ENCODE measurements at regions not wholly inside any gene's neighbourhood (a gene's known extent, or its start where the extent isn't known, plus 50 kb on each side); places are given as distances from the start of the nearest gene placed in this dataset.

- Histone ChIP-seq H3K36me3 (ENCODE audit: low read depth) (no peaks in the 10 kb centered on the region), H3K4me2 (ENCODE audit: unreplicated experiment) (no peak overlapping the region), H3K79me2 (ENCODE audit: insufficient read depth) (no peaks in the 10 kb centered on the region), H3K27ac (no peak overlapping the region), H3K27me3 (replicated peaks; ENCODE audit: insufficient read depth) (peaks cover 34% of the 10 kb centered on the region), H3K9me3 (ENCODE audit: low read depth) (no peaks in the 10 kb centered on the region), H3F3A (ENCODE audit: insufficient read depth) (no peaks in the 10 kb centered on the region), H2AFZ (no peak overlapping the region), H3K4me1 (ENCODE audit: insufficient read depth) (no peaks in the 10 kb centered on the region), H4K20me1 (ENCODE audit: insufficient read depth) (no peaks in the 10 kb centered on the region), H3K9me2 (ENCODE audit: insufficient read depth) (no peaks in the 10 kb centered on the region), H3K4me3 (no peak overlapping the region), H3K9ac (no peak overlapping the region)
- TF ChIP-seq EZH2 (IDR thresholded peaks at IDR 0.05; ENCODE audit: insufficient read depth, poor library complexity, severe bottlenecking) (no peak), EZH2phosphoT487 (IDR thresholded peaks at IDR 0.05; ENCODE audit: insufficient read depth, low read depth) (no peak)
- in situ Hi-C loops (cut with MboI) = no loop called here
- DNase-seq = no peak
- WGBS, 2 experiments (ENCODE audit: low coverage in 1 of 2, low lambda C conversion rate in 2 of 2, missing lambda C conversion rate in 2 of 2) = 25 to 27% methylated on average over 10 of the region's 10 CpGs
These were observed 269.3 kb downstream of the BUD13 start for GRCh38 chr11:116503216-116504160.

DNA sequence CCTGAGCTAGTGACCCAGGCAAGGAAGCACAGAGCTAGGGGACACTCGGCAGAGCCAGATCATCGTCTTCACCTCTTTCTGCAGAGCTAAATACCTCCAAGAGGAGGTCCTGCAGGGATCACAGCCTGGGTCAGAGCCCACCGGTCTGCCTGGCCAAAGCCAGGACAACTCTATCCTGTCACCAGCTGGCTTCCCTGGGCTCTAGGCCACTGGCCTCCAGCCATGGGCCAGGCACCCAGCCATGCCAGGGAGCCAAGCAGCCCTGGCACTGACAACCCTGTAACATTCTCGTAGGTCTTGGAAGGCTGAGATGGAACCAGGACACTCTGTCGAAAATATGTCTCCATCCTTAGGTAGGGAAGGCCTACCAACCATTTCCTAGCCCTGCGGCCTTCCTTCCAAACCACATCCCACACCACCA, 270.1 kb downstream of the BUD13 start:
- Histone ChIP-seq H3K9me3 (ENCODE audit: low read depth) (no peaks in the 10 kb centered on the region), H3F3A (ENCODE audit: insufficient read depth) (no peaks in the 10 kb centered on the region), H3K4me2 (ENCODE audit: unreplicated experiment) (no peak overlapping the region), H3K9me2 (ENCODE audit: insufficient read depth) (no peaks in the 10 kb centered on the region), H3K79me2 (ENCODE audit: insufficient read depth) (no peaks in the 10 kb centered on the region), H4K20me1 (ENCODE audit: insufficient read depth) (no peaks in the 10 kb centered on the region), H3K27me3 (replicated peaks; ENCODE audit: insufficient read depth) (peaks cover 32% of the 10 kb centered on the region), H3K4me1 (ENCODE audit: insufficient read depth) (no peaks in the 10 kb centered on the region), H3K36me3 (ENCODE audit: low read depth) (no peaks in the 10 kb centered on the region), H3K9ac (no peak overlapping the region), H2AFZ (no peak overlapping the region), H3K27ac (no peak overlapping the region), H3K4me3 (no peak overlapping the region)
- no peak for DNase-seq
- WGBS, 2 experiments (ENCODE audit: low coverage in 1 of 2, low lambda C conversion rate in 2 of 2, missing lambda C conversion rate in 2 of 2) = 23 to 34% methylated on average over 6 of the region's 6 CpGs
- TF ChIP-seq EZH2 (IDR thresholded peaks at IDR 0.05; ENCODE audit: insufficient read depth, poor library complexity, severe bottlenecking) (no peak), EZH2phosphoT487 (IDR thresholded peaks at IDR 0.05; ENCODE audit: insufficient read depth, low read depth) (no peak)
- in situ Hi-C loops (cut with MboI) = no loop called here

DNA sequence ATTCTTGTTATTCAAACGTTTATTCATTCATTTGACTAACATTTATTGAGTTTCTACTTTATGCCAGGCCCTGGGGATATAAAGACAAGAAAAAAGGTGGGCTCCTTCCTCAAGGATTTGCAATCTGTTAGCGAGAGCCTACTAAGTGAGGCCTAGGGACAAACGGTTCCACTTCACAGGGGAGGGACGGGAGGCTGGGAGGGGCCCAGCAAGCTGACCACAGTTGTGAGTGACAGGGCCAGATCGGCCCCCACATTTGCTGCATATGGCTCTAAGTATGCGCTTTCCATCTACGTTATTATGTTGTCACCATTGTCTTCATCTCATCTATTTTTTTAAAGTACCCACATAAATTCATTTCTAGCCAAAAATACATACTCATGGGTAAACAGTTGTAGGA, 271.1 kb downstream of the BUD13 start:
- Histone ChIP-seq H3K9me2 (ENCODE audit: insufficient read depth) (no peaks in the 10 kb centered on the region), H4K20me1 (ENCODE audit: insufficient read depth) (no peaks in the 10 kb centered on the region), H3K4me1 (ENCODE audit: insufficient read depth) (no peaks in the 10 kb centered on the region), H3K9me3 (ENCODE audit: low read depth) (no peaks in the 10 kb centered on the region), H3K4me3 (no peak overlapping the region), H3K36me3 (ENCODE audit: low read depth) (no peaks in the 10 kb centered on the region), H3K9ac (no peak overlapping the region), H3K79me2 (ENCODE audit: insufficient read depth) (no peaks in the 10 kb centered on the region), H3K4me2 (ENCODE audit: unreplicated experiment) (no peak overlapping the region), H2AFZ (no peak overlapping the region), H3K27me3 (replicated peaks; ENCODE audit: insufficient read depth) (peaks cover 30% of the 10 kb centered on the region), H3F3A (ENCODE audit: insufficient read depth) (no peaks in the 10 kb centered on the region), H3K27ac (no peak overlapping the region)
- in situ Hi-C loops (cut with MboI) = no loop called here
- DNase-seq = no peak
- TF ChIP-seq EZH2 (IDR thresholded peaks at IDR 0.05; ENCODE audit: insufficient read depth, poor library complexity, severe bottlenecking) = no peak
- TF ChIP-seq EZH2phosphoT487 (IDR thresholded peaks at IDR 0.05; ENCODE audit: insufficient read depth, low read depth) = no peak
- WGBS, 2 experiments (ENCODE audit: low coverage in 1 of 2, low lambda C conversion rate in 2 of 2, missing lambda C conversion rate in 2 of 2) = 50 to 51% methylated on average over 7 of the region's 7 CpGs

DNA sequence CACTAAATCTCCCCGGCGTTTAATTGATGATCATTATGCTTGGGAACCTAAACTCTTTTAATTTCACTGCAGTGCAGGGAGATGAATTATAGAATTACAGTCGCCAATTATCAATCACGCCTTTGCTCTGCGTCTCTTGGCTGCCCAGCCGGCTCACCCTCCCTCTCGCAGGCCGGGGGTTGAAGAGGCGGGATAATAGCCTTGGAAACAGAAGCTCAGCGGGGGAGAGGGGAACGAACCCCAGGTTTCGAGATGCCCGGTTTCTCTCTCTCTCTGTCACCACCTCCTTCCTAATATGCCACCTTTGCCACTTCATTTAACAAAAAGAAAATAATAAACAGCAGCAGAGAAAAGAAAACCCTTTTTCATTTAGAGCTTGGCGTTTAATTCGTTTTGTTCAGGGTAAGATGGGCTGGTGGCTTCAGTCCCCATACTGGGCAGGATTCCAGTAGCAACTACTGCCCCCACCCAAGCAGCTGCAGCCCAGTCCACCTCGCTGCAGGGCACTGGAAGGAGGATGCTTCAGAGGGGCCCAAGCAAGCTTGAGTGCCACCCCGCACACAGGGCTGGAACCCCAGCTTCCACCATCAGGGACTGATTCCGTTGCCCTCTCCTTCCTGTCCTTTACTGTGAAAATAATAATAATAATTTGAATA, 271.7 kb downstream of the BUD13 start:
- no peak overlapping the region for H2AFZ ChIP-seq
- no peaks in the 10 kb centered on the region for H3K36me3 ChIP-seq (ENCODE audit: low read depth)
- no peak overlapping the region for H3K4me2 ChIP-seq (ENCODE audit: unreplicated experiment)
- no peaks in the 10 kb centered on the region for H3K79me2 ChIP-seq (ENCODE audit: insufficient read depth)
- H3K9me2 ChIP-seq (ENCODE audit: insufficient read depth) = no peaks in the 10 kb centered on the region
- H3K27me3 ChIP-seq (replicated peaks; ENCODE audit: insufficient read depth) = peaks cover 30% of the 10 kb centered on the region
- H3K4me1 ChIP-seq (ENCODE audit: insufficient read depth) = no peaks in the 10 kb centered on the region
- no peaks in the 10 kb centered on the region for H3K9me3 ChIP-seq (ENCODE audit: low read depth)
- DNase-seq = no peak
- TF ChIP-seq EZH2phosphoT487 (IDR thresholded peaks at IDR 0.05; ENCODE audit: insufficient read depth, low read depth) (no peak), EZH2 (IDR thresholded peaks at IDR 0.05; ENCODE audit: insufficient read depth, poor library complexity, severe bottlenecking) (no peak)
- 25 to 37% methylated on average over 18 of the region's 18 CpGs for WGBS, 2 experiments (ENCODE audit: low coverage in 1 of 2, low lambda C conversion rate in 2 of 2, missing lambda C conversion rate in 2 of 2)
- in situ Hi-C loops (cut with MboI) = no loop called here
- no peak overlapping the region for H3K4me3 ChIP-seq
- no peak overlapping the region for H3K9ac ChIP-seq
- H4K20me1 ChIP-seq (ENCODE audit: insufficient read depth) = no peaks in the 10 kb centered on the region
- no peaks in the 10 kb centered on the region for H3F3A ChIP-seq (ENCODE audit: insufficient read depth)
- no peak overlapping the region for H3K27ac ChIP-seq

Data from GM23248 (cell line).